ENCODE measurements at regions not wholly inside any gene's neighbourhood (a gene's known extent, or its start where the extent isn't known, plus 50 kb on each side); places are given as distances from the start of the nearest gene placed in this dataset.

GRCh38 chr5:163978897-163979296, 473.5 kb downstream of the MAT2B start:
- CTCF ChIA-PET, result no interaction called here
- POLR2A ChIA-PET, result no interaction called here
- H3K27me3 Mint-ChIP-seq (ENCODE audit: low read depth), result no peaks in the 10 kb centered on the region
- no peaks in the 10 kb centered on the region for H3K9me3 Mint-ChIP-seq
- no peak overlapping the region for H3K27ac Mint-ChIP-seq
- H3K36me3 Mint-ChIP-seq, result no peaks in the 10 kb centered on the region
- TF ChIP-seq ZBTB43 (CRISPR knock-in tag; IDR thresholded peaks at IDR 0.05) (no peak), ZNF423 (CRISPR knock-in tag; IDR thresholded peaks at IDR 0.05) (no peak), HMGXB4 (CRISPR knock-in tag; IDR thresholded peaks at IDR 0.05) (no peak), CTCF (IDR thresholded peaks at IDR 0.05) (peak; percentile 16; the same call in 1 of the 2 replicates)
- H3K4me1 Mint-ChIP-seq, result no peaks in the 10 kb centered on the region
- peak; percentile 99 for ATAC-seq
- H3K4me3 Mint-ChIP-seq, result no peak overlapping the region
- DNase-seq (ENCODE audit: low spot score), result peak; percentile 49

- POLR2A ChIA-PET, result no interaction called here
- H3K27ac Mint-ChIP-seq, result no peak overlapping the region
- no peaks in the 10 kb centered on the region for H3K9me3 Mint-ChIP-seq
- H3K4me1 Mint-ChIP-seq, result no peaks in the 10 kb centered on the region
- ATAC-seq, result no peak
- DNase-seq (ENCODE audit: low spot score), result no peak
- H3K4me3 Mint-ChIP-seq, result no peak overlapping the region
- no peaks in the 10 kb centered on the region for H3K36me3 Mint-ChIP-seq
- CTCF ChIA-PET, result no interaction called here
- TF ChIP-seq IRF2 (CRISPR knock-in tag; IDR thresholded peaks at IDR 0.05; ENCODE audit: borderline replicate concordance, low read depth), result no peak
- no peak for TF ChIP-seq ESRRA (CRISPR knock-in tag; IDR thresholded peaks at IDR 0.05; ENCODE audit: borderline replicate concordance)
- TF ChIP-seq STAT6 (CRISPR knock-in tag; conservative IDR thresholded peaks at IDR 0.05; ENCODE audit: low read depth), result no peak
- no peak for TF ChIP-seq KAT7 (CRISPR knock-in tag; IDR thresholded peaks at IDR 0.05; ENCODE audit: borderline replicate concordance)
- TF ChIP-seq CBFB (CRISPR knock-in tag; IDR thresholded peaks at IDR 0.05; ENCODE audit: low read depth), result no peak
- TF ChIP-seq RELA (CRISPR knock-in tag; IDR thresholded peaks at IDR 0.05; ENCODE audit: borderline replicate concordance), result no peak
- no peak for TF ChIP-seq NFE2L1 (CRISPR knock-in tag; IDR thresholded peaks at IDR 0.05)
- TF ChIP-seq IRF1 (CRISPR knock-in tag; IDR thresholded peaks at IDR 0.05), result no peak
- TF ChIP-seq ZNF232 (CRISPR knock-in tag; IDR thresholded peaks at IDR 0.05), result no peak
- no peak for TF ChIP-seq MXD4 (CRISPR knock-in tag; IDR thresholded peaks at IDR 0.05; ENCODE audit: borderline replicate concordance)
- no peak for TF ChIP-seq E2F1 (CRISPR knock-in tag; IDR thresholded peaks at IDR 0.05)
- no peak for TF ChIP-seq ZNF138 (CRISPR knock-in tag; conservative IDR thresholded peaks at IDR 0.05)
- TF ChIP-seq GABPB1 (CRISPR knock-in tag; IDR thresholded peaks at IDR 0.05), result no peak
- TF ChIP-seq TEAD4 (CRISPR knock-in tag; IDR thresholded peaks at IDR 0.05), result no peak
- no peak for TF ChIP-seq ZNF396 (CRISPR knock-in tag; IDR thresholded peaks at IDR 0.05; ENCODE audit: borderline replicate concordance)
- no peak for TF ChIP-seq ZNF416 (CRISPR knock-in tag; IDR thresholded peaks at IDR 0.05)
- no peak for TF ChIP-seq SMAD3 (CRISPR knock-in tag; IDR thresholded peaks at IDR 0.05; ENCODE audit: borderline replicate concordance)
- H3K27me3 Mint-ChIP-seq (ENCODE audit: low read depth), result no peaks in the 10 kb centered on the region
These were observed 483.1 kb downstream of the MAT2B start for GRCh38 chr5:163988566-163988965.
